HG03139 (cell line): ENCODE measurements at regions not wholly inside any gene's neighbourhood (a gene's known extent, or its start where the extent isn't known, plus 50 kb on each side); places are given as distances from the start of the nearest gene placed in this dataset.

Experiments
- ATAC-seq: cut with Tn5 transposase; IDR thresholded peaks from one replicate; pipeline ENCODE4 v1.9.1; 2021; ENCODE audit not compliant: unreplicated experiment

DNA sequence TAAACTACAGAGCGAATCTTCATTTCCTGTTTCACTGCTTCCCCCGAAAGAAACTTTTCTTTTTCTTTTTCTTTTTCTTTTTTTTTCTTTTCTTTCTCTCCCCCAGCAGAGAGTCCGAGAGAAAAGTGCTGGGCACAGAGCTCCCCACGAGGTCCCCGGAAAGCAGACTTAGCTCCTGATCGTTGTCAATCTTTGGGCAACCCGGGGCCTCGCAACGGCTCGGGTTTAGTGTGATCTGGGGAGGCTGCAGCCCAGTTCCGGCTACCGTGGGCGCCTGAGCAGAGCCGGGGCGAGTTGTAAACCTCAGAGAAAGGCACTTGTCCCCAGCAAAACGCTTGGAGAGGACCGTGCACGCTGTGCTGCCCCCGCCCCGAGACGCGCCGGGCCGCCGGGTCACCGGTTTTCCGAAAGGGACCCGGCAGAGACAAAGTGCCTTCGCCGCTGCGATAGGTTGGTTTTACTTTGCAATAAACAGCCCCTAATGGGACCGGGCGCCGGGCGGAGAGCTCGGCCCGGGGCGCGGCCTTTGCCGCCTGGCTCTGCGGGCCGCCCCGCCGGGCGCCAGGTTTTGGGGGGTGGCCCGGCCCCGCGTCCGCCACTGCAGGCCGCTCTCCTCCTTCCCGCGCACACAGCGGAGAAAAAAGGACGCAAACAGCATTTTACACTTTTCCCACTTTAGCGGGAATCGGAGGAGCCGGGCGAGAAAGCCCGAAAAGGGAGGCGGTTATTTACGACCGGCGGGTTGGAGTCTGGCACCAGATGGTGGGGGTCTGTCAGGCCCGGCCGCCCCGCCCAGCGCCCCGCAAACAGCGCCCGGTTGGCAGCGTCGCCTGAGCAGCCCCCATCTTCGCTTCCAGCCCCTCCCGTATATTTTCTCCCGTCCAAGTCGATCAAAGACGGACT is 136.0 kb downstream of the INSIG2 start:
- ATAC-seq = peak; percentile 61

DNA sequence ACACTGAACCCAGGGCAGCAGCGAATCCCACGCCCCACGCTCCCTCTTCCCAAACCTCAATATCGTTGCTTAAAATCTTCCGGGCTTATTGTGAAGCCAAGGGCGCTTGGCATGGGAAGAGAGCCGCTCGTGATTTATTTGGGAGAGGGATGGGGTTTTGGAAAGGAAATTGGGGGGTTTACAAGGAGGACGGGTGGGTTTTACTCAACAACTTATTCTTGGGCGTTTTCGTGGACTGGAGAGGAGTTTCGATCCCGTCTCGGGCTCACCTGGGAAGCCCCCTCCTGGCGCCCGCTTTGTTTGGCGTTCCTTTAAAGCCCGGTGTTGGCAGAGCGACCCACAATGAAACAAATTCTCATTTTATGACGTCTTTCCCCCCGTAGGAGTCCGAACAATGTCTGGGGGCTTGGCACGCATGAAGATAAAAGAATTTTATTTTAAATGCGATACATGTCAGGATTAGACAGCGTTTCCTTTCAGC is 135.3 kb downstream of the INSIG2 start:
- ATAC-seq = no peak

DNA sequence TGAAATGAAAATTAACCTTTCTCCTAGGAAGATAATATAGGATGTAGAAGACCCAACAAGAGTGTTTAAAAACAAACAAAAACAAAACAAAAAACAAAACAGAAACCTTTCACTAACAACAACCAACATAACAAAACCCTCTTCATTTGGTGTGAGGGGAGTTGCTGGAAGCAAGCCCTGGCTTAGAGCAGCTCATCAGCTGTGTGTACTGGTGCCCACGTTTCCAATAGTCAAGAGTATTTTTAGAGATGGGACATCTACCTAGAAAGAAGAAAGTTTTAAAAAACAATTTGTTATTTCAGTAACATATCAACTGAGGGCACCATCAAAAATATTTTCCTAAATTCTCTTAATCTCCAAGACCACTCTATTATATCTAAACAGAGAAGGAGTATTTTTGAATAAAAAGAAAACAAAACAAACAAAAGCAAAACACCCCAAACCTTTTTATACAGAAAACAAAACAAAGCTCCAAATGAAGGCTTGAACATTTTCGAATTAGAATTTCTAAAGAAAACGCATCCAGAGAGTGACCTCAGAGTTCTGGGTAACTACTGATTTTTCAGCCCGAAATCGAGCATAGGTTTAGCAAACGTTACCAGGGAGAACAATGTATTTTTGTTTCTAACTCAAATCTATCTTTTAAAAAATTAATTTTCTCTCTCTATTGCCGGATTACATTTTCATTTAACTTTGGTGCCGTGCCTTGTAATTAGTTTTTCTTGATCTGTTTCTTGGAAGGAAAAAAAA is 134.6 kb downstream of the INSIG2 start:
- ATAC-seq = no peak

DNA sequence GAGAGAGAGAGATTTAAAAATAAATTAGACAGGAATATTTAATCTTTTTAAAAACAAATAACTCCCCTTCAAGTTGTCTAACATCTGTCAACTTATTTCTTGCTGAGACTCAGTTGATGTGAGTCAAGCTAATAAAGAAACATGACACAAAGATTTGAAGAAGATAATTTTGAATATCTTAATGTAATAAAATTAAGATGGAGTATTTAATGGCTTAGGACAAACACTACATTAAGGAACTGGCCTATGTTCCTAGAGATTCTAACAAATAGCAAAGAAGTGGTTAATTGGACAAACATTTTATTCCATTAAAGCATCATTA is 134.0 kb downstream of the INSIG2 start:
- no peak for ATAC-seq

DNA sequence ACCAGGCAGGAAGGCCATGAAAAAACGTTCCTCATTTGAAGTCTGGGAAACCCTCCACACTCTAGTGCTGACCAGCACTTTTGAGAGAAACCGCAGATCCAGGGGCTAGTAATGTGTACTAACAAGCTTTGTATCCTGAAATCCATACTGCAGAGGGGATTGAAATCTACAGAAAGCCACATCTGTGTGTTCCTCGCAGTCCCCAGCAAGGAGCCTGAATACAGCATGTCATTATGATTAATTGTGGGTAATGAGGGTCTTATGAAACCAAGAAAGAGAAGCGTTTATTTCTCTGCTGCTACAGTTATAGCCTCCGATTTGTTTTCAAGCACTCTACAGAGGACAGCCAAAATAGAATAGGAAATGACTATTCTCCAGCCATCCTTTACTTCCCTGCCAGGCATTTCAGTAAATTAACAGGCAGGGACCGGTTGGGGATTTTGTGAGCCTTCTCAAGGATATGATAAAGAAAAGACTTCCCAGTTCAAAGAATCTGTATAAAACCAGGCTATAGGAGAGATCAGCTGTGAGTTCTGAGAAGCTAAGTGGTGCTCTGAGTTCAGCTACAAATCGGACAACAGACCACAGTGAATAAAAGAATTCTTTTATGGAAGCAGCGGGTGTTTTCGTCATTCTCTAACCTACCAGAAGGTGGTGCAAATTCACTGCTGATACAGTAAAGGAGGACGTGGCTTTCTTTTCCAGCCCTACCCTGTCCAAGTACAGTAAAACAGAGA is 133.4 kb downstream of the INSIG2 start:
- ATAC-seq = peak; percentile 51

DNA sequence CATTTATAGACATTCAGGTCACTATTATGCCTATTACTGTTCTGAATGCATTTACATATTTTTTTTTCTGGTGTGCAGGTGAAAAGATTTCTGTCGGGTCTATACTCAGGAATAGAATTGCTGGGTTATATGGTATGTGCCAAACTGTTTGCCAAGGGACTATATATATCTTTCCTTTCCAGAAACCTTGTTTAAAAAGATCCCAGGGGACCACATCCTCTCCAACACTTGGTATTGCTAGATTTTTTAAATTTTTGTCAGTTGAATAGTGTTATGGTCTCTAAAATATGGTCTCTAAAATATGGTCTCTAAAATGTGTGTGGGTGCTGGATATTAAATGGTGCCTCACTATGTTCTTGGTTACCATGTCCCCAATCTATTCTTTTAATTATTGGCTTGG is 131.3 kb downstream of the INSIG2 start:
- ATAC-seq = no peak

DNA sequence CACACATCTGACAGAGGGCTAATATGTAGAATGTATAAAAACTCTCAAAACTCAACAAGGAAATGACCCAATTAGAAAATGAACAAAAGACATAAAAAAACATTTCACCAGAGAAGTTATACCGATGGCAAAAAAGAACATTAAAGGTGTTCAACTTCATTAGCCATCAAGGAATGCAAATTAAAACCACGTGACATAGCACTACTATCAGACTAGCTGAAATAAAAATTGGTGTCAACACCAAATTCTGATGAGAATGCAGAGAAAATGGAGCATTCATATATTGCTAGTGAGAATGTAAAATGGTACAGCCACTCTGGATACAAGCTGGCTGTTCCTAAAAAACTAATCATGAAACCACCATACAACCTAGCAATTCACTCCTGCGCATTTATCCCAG is 128.0 kb downstream of the INSIG2 start:
- no peak for ATAC-seq

DNA sequence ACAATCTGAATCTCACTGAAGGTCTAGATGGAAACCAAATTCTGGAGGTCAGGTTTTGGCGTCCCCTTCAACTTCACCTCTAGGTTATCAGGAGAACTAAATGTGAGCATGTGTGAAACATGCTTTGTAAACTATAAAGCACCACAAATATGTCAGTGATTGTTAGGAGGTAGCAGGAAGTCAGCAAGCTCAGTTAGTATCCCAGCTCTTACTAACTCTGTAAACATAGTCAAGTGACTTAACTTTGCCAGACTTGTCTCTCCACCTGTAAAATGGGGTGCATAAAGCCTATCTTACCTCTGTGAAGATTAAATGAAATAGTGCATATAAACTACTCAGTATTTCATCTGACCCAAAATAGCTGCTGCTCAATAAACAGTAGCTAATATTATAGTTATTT is 121.5 kb downstream of the INSIG2 start:
- ATAC-seq = no peak

DNA sequence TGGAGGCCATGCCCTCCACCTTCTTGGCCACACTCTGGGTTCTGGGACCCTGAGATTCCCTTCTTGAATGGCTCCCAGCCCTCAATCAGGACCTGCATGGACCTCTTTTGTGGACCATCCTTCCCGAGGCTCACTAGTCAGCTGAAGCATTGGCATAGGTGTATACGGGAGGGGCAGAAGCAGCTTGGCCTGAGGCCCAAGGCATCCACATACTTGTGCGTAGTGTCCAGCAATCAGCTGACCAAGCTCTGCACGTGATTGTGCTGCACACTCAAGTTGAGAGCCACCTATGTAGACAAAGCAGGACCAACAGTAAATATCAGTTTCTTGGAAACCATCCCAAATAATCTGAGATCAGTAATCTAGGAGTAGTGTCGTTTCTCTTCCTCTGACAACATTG is 119.6 kb downstream of the INSIG2 start:
- ATAC-seq = no peak

DNA sequence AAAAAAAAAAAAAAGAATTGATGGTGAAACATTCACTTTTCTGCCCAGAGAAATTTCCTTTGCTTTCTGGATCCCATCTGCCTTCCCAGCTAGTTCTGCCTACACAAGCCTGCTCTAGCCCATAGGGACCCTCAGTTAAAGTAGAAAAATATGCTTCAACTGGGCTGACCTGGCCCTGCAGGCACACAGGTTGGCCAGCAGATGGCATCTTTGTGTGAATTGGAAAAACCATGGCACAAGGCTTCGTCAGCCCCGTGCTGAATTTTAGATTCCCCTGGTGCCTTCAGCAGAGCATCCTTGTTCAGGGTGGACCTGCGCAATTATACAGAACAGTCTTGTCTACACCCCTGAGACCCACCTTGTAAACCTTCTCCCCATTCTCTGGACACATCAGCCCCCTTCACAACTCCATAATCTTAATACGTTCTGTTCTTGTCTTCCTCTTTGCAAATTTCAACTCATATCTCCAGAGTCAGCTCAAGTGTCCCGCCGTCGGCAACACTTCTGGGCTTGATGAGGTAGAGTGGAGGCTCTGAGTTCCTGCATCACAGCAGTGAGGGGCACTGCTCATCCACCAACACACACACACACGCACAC is 114.5 kb downstream of the INSIG2 start:
- peak; percentile 70 for ATAC-seq

DNA sequence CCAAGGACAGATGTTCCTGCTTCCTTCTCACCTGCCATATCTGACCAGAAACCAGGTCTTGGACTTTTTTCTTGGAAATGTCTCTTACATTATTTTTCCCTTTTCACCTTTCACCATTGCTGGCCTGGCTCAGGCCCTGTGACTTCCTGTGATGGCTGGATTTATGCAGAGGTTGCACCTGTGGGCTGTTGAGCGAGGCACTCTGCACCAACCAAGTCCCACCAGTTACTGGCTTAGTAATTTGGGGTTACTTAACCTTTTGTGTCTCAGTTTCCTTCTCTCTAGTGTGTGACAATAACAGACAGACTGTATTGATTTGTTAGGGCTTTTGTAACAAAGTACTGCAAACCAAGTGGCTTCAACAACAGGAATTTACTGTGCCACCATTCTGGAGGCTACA is 110.0 kb downstream of the INSIG2 start:
- no peak for ATAC-seq

DNA sequence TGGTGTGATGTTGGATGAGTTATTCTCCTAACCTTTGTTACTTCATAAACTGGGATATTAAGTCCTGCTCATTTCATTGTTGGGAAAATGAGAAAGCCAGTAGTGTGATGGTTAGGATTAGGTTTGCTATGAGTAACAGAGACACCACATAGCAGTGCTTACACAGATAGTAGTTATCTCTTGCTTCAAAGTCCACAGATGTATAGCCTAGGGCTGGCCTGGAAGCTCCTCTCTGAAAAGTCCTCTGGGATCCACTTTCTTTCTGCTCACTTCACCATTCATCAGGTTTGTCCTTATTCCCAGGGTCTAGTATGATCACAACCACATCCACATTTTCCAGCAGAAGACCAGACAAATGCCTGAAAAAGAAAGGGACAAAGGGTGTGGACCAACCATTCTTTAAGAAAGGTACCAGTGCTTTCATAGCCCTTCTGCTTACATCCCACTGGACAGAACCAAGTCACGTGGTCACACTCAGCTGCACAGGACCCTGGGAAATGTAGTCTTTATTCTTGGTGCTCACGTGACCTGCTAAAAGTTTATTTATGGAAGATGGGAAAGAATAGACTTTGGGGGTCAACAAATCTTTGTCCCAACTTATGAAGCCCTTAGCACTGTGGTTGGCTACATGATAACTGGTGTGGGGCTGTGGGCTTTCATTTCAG is 108.9 kb downstream of the INSIG2 start:
- ATAC-seq = no peak

DNA sequence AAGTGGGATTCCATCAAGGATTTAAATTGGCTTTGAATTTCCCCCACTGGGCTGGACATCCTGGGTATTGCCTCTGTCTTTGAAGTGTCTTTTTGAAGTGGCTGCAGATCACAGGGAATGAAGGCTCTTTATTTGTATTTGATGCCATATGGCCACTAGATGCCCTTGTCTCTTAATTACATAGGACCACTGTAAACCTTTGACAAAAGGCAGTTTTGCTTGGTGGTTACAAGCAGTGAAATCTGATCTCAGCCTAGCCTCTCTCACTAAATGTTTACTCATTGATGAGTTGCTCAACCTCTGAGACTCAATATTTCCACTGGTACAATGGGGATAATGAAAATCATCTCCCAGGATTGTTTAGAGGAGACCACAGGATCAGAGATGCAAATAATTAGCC is 102.2 kb downstream of the INSIG2 start:
- ATAC-seq = no peak

DNA sequence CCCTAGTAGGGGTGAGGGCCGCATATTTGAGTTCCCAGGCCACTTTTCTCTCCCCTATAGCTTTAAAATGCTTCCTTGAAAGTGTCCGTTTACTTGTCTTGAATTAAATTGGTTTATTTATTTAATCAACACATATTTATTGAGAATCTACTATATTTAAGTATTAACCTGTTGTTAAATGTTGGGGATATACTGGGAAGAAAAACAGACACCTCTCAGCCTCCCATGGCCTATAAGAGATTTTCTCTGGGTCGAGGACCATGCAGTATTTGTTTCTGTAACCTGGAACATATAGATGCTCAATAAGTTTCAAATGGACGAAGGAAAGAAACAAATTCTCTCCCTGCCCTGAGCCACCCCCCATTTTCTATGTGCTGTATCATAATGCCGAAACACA is 98.6 kb downstream of the INSIG2 start:
- no peak for ATAC-seq

DNA sequence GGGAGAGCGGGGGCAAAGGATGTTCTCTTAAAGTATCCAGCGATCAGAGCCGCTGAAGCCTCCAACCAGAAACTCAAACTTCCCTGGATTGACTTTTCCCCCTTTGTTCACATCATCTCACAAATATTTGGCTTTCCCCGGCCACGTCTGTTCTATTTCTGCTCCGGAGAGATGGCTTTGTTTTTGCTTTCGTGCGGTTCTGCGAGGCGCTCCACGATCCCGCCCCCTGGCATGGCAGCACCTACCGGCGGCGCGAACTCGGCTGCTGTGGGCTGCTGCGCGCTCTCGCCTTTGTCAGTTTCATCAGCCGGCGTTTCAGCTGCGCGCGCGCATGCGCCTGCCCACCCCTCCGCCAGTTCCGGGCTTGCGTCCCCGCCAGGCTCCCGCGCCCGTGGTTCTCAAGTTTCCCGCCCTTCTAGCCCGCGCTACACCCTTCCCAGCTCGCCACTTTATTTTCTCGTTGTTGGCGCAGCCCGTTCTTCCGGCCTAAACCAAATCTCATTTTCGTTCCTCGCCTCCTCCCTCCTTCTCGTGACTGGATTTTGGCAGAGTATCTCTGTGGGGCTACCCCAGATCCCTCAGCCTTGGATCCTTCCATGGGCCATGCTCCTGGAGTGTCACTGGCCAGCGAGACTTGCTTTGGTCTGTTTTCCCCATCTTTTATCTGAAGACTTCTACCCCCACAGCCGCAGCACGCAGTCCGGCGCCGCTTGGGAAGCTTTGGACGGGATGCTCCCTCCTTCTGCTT is 98.0 kb downstream of the INSIG2 start:
- peak; percentile 90 for ATAC-seq

DNA sequence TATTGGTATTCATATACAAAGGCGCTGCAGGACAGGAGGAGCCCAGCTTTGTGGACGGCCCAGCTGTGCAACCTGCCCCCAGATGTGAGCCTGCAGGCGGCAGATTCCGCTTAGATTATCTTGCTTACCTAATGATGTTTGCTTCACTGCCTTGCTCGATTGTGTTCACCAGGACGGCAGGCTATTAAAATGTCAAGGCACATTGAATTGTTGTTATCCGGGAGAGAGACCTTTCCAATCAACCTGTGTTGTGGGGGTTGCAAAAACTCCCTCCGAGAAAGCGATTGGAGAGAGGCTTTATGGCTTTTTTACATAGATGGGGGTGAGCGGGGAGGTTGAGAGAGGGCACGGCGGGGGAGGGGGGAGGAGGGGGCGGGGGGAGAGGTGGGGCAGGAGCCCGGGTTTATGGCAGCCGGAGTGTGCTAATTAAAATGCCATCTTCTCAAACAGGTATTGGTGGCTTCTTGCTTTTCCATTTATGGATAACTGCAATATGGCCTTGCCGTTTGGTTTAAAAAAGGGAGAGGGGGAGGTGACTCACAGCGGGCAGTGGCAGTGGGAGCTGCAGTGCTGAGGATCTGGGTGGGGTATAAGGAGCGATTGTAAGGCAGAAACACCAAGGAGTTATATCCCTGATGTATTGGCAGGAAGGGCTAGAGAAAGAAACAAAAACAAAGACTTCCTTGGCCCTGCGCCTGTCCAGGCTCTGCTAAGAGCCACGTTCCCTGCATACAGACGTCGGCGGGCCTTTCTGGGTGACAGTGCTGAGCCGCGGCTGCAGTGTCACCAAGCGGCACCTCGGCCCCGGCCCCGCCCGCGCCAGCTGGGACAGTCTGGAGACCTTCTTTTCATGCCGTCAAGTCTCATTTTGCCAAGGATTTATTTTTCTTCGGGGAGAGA is 97.2 kb downstream of the INSIG2 start:
- ATAC-seq = peak; percentile 75

DNA sequence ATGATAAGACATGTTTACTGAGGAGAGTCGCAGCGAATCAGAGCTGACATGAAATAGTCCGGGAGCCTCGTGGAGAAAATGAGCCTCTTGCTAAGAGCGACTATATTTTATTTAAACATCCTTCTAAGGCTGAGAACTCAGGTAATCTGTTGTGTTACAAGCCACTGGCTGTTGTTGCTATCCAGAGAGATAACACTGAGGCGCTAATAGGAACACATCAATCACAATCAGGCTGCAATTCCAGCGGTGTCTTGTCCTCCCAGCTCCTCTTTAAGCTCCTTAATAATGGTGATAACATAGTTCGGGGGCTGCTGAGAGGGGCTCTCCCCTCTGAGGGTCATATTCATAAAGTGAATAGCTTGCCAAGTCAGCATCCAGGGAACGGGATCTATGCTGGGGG is 95.1 kb downstream of the INSIG2 start:
- no peak for ATAC-seq

DNA sequence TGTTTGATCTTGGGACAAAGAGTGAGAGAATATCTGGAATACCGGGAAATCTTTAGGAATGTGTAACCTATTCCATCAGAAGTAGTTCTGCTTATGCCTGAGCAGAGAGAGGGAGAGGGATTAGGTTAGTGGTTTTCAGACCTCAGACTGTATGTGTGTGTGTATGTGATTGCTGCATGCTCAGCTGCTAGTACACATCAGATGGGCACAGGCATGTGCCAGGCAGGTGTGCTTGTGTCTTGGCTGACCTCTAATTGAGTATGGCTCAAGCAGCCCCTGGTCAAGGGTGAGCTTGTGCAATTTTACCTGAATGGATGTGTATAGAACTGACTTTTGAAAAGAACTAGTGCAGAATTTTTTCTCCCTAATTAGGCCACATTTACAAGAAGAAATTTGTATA is 91.2 kb downstream of the INSIG2 start:
- no peak for ATAC-seq

DNA sequence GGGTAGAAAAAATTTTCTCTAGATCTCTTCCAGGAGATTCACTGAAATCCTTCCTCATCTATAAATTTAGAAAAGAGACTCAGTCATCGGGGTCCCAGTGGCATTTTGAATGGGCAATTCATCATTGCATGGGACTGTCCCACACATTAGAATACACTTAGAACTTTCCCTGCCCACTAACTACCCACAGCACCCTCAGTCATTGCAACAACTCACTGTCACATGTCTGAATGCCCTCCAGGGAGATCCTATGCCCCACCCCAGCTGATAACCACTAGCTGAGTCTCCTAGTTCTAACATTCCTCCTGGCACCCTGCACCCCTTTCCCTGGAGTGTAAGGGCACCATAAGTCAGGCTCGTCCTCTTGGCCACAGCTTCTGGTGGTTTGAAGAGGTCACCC is 89.6 kb downstream of the INSIG2 start:
- no peak for ATAC-seq
